ENCODE measurements at regions not wholly inside any gene's neighbourhood (a gene's known extent, or its start where the extent isn't known, plus 50 kb on each side); places are given as distances from the start of the nearest gene placed in this dataset.

GRCh38 chr13:26831336-26831908, 70.8 kb upstream of the GPR12 start:
- TF ChIP-seq CTCF (conservative IDR thresholded peaks at IDR 0.05), result no peak
- TF ChIP-seq ZFX (IDR thresholded peaks at IDR 0.05), result no peak
